NCI-H2196 (cell line): ENCODE measurements at regions not wholly inside any gene's neighbourhood (a gene's known extent, or its start where the extent isn't known, plus 50 kb on each side); places are given as distances from the start of the nearest gene placed in this dataset.

Source experiments
- DNase-seq: peaks from one replicate; lab custom pipeline; 2025; ENCODE audit not compliant: unreplicated experiment; lab: John Stamatoyannopoulos, UW

- peak; percentile 91 for DNase-seq
Measured at GRCh38 chr7:50962962-50963374, 180.3 kb upstream of the GRB10 start.

- DNase-seq, result no peak
Measured at GRCh38 chr7:50962281-50962883, 179.7 kb upstream of the GRB10 start.

- no peak for DNase-seq
Measured at GRCh38 chr7:50960621-50961310, 178.1 kb upstream of the GRB10 start.

- no peak for DNase-seq
Measured at GRCh38 chr7:50959991-50960390, 177.3 kb upstream of the GRB10 start.

- DNase-seq, result no peak
Measured at GRCh38 chr7:50959560-50959959, 176.9 kb upstream of the GRB10 start.

GRCh38 chr7:50957855-50958254 lies 175.2 kb upstream of the GRB10 start:
- no peak for DNase-seq

- DNase-seq, result no peak
Measured at GRCh38 chr7:50957431-50957830, 174.7 kb upstream of the GRB10 start.

- no peak for DNase-seq
Measured at GRCh38 chr7:50956522-50957155, 173.9 kb upstream of the GRB10 start.

GRCh38 chr7:50954716-50955115 lies 172.0 kb upstream of the GRB10 start:
- DNase-seq, result no peak

GRCh38 chr7:50954245-50954644 lies 171.5 kb upstream of the GRB10 start:
- DNase-seq, result no peak

GRCh38 chr7:50953820-50954219 lies 171.1 kb upstream of the GRB10 start:
- DNase-seq, result no peak

- DNase-seq, result no peak
Measured at GRCh38 chr7:50953303-50953702, 170.6 kb upstream of the GRB10 start.

- no peak for DNase-seq
Measured at GRCh38 chr7:50952544-50952943, 169.8 kb upstream of the GRB10 start.

GRCh38 chr7:50952120-50952519 lies 169.4 kb upstream of the GRB10 start:
- DNase-seq, result no peak

GRCh38 chr7:50943482-50943881 lies 160.8 kb upstream of the GRB10 start:
- no peak for DNase-seq

GRCh38 chr7:50941525-50941924 lies 158.8 kb upstream of the GRB10 start:
- no peak for DNase-seq

- DNase-seq, result no peak
Measured at GRCh38 chr7:50940621-50941020, 157.9 kb upstream of the GRB10 start.

GRCh38 chr7:50939021-50939420 lies 156.3 kb upstream of the GRB10 start:
- DNase-seq, result no peak

- DNase-seq, result no peak
Measured at GRCh38 chr7:50937727-50938126, 155.0 kb upstream of the GRB10 start.

- DNase-seq, result no peak
Measured at GRCh38 chr7:50926049-50926448, 143.4 kb upstream of the GRB10 start.

- DNase-seq, result no peak
Measured at GRCh38 chr7:50923476-50923875, 140.8 kb upstream of the GRB10 start.

GRCh38 chr7:50921114-50921813 lies 138.6 kb upstream of the GRB10 start:
- no peak for DNase-seq
